ENCODE measurements at regions not wholly inside any gene's neighbourhood (a gene's known extent, or its start where the extent isn't known, plus 50 kb on each side); places are given as distances from the start of the nearest gene placed in this dataset.
"Not testable (repeated sequence)": the region's sequence is repeated elsewhere in the genome, so short reads cannot be mapped to it uniquely, and the experiment has no call there.

DNA sequence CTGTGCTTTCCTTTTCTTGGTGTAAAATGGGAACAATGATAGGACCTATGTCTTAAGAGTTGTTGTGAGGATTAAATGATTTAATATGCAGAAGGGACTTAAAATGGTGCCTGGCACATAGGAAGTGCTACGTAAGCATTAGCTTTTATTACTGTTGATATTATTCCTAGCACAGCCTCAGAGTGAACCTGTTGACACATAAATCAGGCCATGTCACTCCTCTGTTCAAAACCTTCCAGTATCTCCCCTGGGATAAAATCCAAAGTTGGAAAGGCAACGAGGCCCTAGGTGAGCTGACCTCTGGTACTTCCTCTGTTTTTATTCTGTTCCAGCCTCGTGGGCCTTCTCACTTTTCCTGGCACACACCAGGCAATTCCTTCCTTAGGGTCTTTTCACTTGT, 108.8 kb upstream of the CADM1 start:
- Mint-ChIP-seq H3K36me3 (ENCODE audit: insufficient read depth) (no peaks in the 10 kb centered on the region), H3K4me3 (ENCODE audit: low read depth) (no peak overlapping the region), H3K9me3 (ENCODE audit: low read depth) (no peaks in the 10 kb centered on the region), H3K4me1 (ENCODE audit: low read depth) (peaks cover 24% of the 10 kb centered on the region), H3K27ac (peak overlapping the region; percentile 19), H3K27me3 (peaks cover 2% of the 10 kb centered on the region)
- DNase-seq (ENCODE audit: low spot score, unreplicated experiment), result no peak
- TF ChIP-seq, protein P1, sequence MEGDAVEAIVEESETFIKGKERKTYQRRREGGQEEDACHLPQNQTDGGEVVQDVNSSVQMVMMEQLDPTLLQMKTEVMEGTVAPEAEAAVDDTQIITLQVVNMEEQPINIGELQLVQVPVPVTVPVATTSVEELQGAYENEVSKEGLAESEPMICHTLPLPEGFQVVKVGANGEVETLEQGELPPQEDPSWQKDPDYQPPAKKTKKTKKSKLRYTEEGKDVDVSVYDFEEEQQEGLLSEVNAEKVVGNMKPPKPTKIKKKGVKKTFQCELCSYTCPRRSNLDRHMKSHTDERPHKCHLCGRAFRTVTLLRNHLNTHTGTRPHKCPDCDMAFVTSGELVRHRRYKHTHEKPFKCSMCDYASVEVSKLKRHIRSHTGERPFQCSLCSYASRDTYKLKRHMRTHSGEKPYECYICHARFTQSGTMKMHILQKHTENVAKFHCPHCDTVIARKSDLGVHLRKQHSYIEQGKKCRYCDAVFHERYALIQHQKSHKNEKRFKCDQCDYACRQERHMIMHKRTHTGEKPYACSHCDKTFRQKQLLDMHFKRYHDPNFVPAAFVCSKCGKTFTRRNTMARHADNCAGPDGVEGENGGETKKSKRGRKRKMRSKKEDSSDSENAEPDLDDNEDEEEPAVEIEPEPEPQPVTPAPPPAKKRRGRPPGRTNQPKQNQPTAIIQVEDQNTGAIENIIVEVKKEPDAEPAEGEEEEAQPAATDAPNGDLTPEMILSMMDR (IDR thresholded peaks at IDR 0.05; ENCODE audit: unreplicated experiment), result no peak

DNA sequence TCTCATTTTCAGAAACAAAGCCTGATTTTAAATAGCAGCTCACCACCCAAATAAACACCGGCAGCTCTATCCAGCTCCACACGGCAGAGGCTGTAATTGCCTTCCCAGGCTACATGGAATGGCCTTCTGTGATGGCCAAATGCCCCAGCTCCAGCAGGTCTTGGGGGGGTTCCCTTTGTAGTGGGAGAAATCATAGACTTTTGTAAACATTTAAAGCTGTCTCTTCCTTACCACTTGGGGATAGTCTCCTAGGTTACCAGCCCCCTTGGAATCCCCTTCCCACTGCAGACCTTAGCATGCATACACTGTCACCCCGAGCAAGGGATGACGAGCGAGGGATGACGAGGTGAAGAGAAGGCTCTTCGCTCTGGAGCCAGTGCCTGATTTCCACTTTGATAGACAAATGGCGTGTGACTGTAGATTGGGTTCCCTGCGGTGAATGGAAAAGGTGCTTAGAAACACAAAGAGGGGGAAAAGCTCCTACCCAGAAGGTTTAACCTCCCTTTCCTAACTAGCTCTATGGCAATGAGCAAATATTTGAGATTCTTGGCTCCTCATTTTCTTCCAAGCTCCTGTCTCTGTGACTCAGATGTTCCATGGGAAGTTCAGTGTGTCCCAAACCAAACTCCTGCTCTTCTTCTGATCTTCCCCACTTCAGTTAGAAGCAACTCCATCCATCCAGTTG, 108.0 kb upstream of the CADM1 start:
- Mint-ChIP-seq H3K4me1 (ENCODE audit: low read depth) (peaks cover 24% of the 10 kb centered on the region), H3K9me3 (ENCODE audit: low read depth) (no peaks in the 10 kb centered on the region), H3K4me3 (ENCODE audit: low read depth) (no peak overlapping the region), H3K27me3 (peaks cover 10% of the 10 kb centered on the region), H3K27ac (peak overlapping the region; percentile 19), H3K36me3 (ENCODE audit: insufficient read depth) (no peaks in the 10 kb centered on the region)
- TF ChIP-seq, protein P1 (IDR thresholded peaks at IDR 0.05; ENCODE audit: unreplicated experiment), result no peak
- no peak for DNase-seq (ENCODE audit: low spot score, unreplicated experiment)

DNA sequence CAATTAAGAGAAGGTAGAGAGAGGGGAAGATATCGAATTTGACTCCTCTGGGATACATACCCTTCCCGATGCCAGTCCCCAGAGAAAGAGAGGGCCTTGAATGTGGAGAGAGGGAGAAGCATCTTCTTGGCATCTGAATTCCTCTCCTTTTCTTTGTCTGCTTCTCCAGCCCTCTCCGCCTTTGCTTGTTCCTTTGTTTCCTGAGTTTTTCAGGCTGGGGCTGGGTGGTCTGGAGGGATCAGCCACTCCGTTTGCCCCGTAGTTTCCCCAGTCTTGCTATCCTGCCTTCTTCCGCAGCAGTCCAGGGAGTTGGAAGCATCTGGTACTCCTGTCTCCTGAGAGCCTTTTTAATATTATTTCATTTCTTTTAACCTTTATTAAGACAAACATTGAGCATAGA, 107.1 kb upstream of the CADM1 start:
- Mint-ChIP-seq H3K27me3 (peaks cover 18% of the 10 kb centered on the region), H3K4me3 (ENCODE audit: low read depth) (no peak overlapping the region), H3K27ac (no peak overlapping the region), H3K36me3 (ENCODE audit: insufficient read depth) (no peaks in the 10 kb centered on the region), H3K4me1 (ENCODE audit: low read depth) (peaks cover 24% of the 10 kb centered on the region), H3K9me3 (ENCODE audit: low read depth) (no peaks in the 10 kb centered on the region)
- TF ChIP-seq, protein P1 (IDR thresholded peaks at IDR 0.05; ENCODE audit: unreplicated experiment), result no peak
- DNase-seq (ENCODE audit: low spot score, unreplicated experiment), result no peak

DNA sequence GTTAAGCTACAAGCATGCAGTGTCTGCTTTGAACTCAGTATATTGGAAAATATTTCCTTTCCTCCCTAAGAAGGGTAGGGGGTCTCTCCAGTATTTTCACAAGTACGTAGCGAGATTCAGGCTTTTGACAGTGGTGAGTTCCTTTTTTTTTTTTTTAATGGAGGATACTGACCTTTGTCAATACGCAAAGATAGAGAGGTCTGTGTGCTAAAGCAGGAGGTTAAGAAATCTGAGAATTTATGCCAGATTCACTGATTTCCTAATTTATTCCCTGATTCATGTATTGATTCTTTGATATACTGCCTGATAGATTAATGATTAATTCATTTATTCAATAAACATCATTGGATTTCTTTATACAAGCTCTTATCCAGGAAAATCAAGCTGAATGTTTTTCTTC, 106.7 kb upstream of the CADM1 start:
- Mint-ChIP-seq H3K4me3 (ENCODE audit: low read depth) (no peak overlapping the region), H3K27me3 (peaks cover 21% of the 10 kb centered on the region), H3K4me1 (ENCODE audit: low read depth) (peaks cover 24% of the 10 kb centered on the region), H3K9me3 (ENCODE audit: low read depth) (no peaks in the 10 kb centered on the region), H3K36me3 (ENCODE audit: insufficient read depth) (no peaks in the 10 kb centered on the region), H3K27ac (no peak overlapping the region)
- DNase-seq (ENCODE audit: low spot score, unreplicated experiment), result no peak
- TF ChIP-seq, protein P1 (IDR thresholded peaks at IDR 0.05; ENCODE audit: unreplicated experiment), result no peak

DNA sequence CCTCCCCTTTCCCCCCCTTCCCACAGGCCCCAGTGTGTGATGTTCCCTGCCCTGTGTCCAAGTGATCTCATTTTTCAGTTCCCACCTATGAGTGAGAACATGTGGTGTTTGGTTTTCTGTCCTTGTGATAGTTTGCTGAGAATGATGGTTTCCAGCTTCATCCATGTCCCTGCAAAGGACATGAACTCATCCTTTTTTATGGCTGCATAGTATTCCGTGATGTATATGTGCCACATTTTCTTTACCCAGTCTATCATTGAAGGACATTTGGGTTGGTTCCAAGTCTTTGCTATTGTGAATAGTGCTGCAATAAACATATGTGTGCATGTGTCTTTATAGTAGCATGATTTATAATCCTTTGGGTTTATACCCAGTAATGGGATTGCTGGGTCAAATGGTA, 106.0 kb upstream of the CADM1 start:
- Mint-ChIP-seq H3K27me3 (peaks cover 21% of the 10 kb centered on the region), H3K4me1 (ENCODE audit: low read depth) (peaks cover 24% of the 10 kb centered on the region)
- not testable (repeated sequence) for DNase-seq (ENCODE audit: low spot score, unreplicated experiment); H3K36me3 Mint-ChIP-seq (ENCODE audit: insufficient read depth); H3K4me3 Mint-ChIP-seq (ENCODE audit: low read depth); H3K27ac Mint-ChIP-seq; H3K9me3 Mint-ChIP-seq (ENCODE audit: low read depth)

DNA sequence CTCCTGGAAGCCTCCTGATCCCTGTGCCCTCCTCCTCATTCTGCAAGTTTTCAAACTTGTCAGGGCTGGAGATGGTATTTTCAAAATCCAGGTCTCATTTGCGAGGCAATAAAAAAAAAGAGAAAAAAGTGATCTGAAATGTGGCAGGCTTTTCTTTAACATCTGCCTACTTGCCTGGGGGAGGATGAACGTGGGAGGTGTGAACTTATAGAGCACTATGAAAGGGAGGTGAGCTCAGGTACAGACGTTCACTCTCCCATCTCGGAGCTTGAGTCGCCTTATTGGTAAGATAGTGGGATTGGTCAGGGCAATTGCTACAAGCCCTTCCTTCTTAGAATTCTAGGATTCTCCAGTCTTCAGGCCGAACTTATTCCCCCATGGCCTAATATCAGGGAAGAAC, 104.8 kb upstream of the CADM1 start:
- no peak for DNase-seq (ENCODE audit: low spot score, unreplicated experiment)
- Mint-ChIP-seq H3K4me1 (ENCODE audit: low read depth) (peaks cover 24% of the 10 kb centered on the region), H3K27ac (no peak overlapping the region), H3K4me3 (ENCODE audit: low read depth) (no peak overlapping the region), H3K27me3 (peaks cover 21% of the 10 kb centered on the region), H3K9me3 (ENCODE audit: low read depth) (no peaks in the 10 kb centered on the region), H3K36me3 (ENCODE audit: insufficient read depth) (no peaks in the 10 kb centered on the region)
- TF ChIP-seq, protein P1 (IDR thresholded peaks at IDR 0.05; ENCODE audit: unreplicated experiment), result no peak

Data from progenitor cell of endocrine pancreas (in vitro differentiated cells).